Heart right ventricle (tissue), 16 donors: ENCODE measurements at regions not wholly inside any gene's neighbourhood (a gene's known extent, or its start where the extent isn't known, plus 50 kb on each side); places are given as distances from the start of the nearest gene placed in this dataset.
A peak's percentile ranks its signal among the peaks of the same experiment; 100 is the strongest.

Experiments
- ATAC-seq, 8 donors: fragments of 200-7000 bp; cut with Tn5 transposase; one replicate each; pipeline ENCODE4 v1.9.1; 2020; ENCODE audit warnings: mild to moderate bottlenecking in 8 of 8, moderate library complexity in 8 of 8, moderate number of reproducible peaks in 1 of 8
- DNase-seq, 2 donors: peaks; one replicate each; pipeline ENCODE4 v3.0.0-alpha.2; 2020
- H3K27ac ChIP-seq, 10 donors: fragments of 200-600 bp; sonication (generic) in 2 of 10; one replicate each; pipeline versions ENCODE4 v1.5.0 to v1.8.0; 2020 to 2022; ENCODE audit warnings: mild to moderate bottlenecking in 3 of 10
- H3K27me3 ChIP-seq, 7 donors: fragments of 200-600 bp; one replicate each; pipeline ENCODE4 v1.8.0; 2021 to 2022; ENCODE audit warnings: mild to moderate bottlenecking in 2 of 7
- H3K36me3 ChIP-seq, 9 donors: fragments of 200-600 bp; sonication (generic) in 1 of 9; one replicate each; pipeline versions ENCODE4 v1.5.0 to v1.8.0; 2020 to 2022; ENCODE audit warnings: mild to moderate bottlenecking in 2 of 9
- H3K4me1 ChIP-seq, 9 donors: fragments of 200-600 bp; sonication (generic) in 1 of 9; one replicate each; pipeline versions ENCODE4 v1.5.0 to v1.8.0; 2020 to 2022; ENCODE audit warnings: mild to moderate bottlenecking in 4 of 9
- H3K4me3 ChIP-seq, 10 donors: fragments of 200-600 bp; sonication (generic) in 2 of 10; one replicate each; pipeline versions ENCODE4 v1.5.0 to v1.8.0; 2020 to 2022; ENCODE audit warnings: mild to moderate bottlenecking in 7 of 10, moderate library complexity in 2 of 10
- H3K9me3 ChIP-seq, 11 donors: fragments of 200-600 bp in 10 of 11; sonication (generic) in 2 of 11; one replicate each; pipeline versions ENCODE4 v1.5.0 to v1.8.0; 2013 to 2022; ENCODE audit warnings: mild to moderate bottlenecking in 2 of 11, control low read depth in 1 of 11, moderate library complexity in 1 of 11
- CTCF ChIP-seq, 9 donors: fragments of 200-600 bp; sonication (generic) in 2 of 9; IDR thresholded peaks; one replicate each; pipeline versions ENCODE4 v1.5.0 to v1.8.0; 2021 to 2022; ENCODE audit warnings: antibody characterized with exemption in 9 of 9, mild to moderate bottlenecking in 5 of 9, moderate library complexity in 1 of 9
- WGBS, 2 donors: extraction: QIAGEN DNeasy Blood & Tissue Kit; methylation state at CpG; one replicate each; pipeline ENCODE4 v1.1.7; 2013; ENCODE audit warnings: inconsistent platforms in 1 of 2; 5-methylcytosine and 5-hydroxymethylcytosine counted together
- intact Hi-C, 10 donors: fragments of 100-400 bp; cut with DNase I; formaldehyde crosslinking; loops; one replicate each; pipeline versions ENCODE4 v1.11.1 to v1.14.2; 2022
- donor health status: Arrhythmogenic right ventricular cardiomyopathy.
- donor health status: ischemic (EF 13 %, LVEDD 7.1; RV severe dilation, severe dysfunction).
- donor health status: healthy with polysubstance abuse.
- donor health status: DM: no; HTN: yes; CAD: no.
- donor health status: DM: no; HTN: no; CAD: no.
- donor health status: ischemic (EF 25% LVEDD 6.9; RV normal size, moderate dysfunction).
- donor health status: ischemic (EF 25% LVEDD 5.7; RV mildly dilated, moderate dysfunction).
- donor health status: healthy.
- donor health status: DM: yes; HTN: yes; CAD: no.
- donor health status: Ischemic cardiomyopathy.
- donor health status: ischemic (EF 35%, LVEDD 5.7; RV mildly dilated, moderate dysfunction).
- donor health status: nonischemic (EF 11% LVEDD 7.7; RV severe dilation, severe dysfunction).
- donor health status: DM: yes; HTN: yes; CAD: no.
- donor health status: PGD.
- donor health status: ischemic (EF 29% LVEDD 5.4; RV normal size, mild dysfunction).
- donor health status: nonischemic (EF 23%, LVEDD 6.1; RV moderate dilation, normal function).

GRCh38 chr2:16051841-16052564, 111.7 kb downstream of the MYCN start:
- no peak for ATAC-seq
- Histone ChIP-seq H3K9me3 (peaks cover 0 to 6% (median 0%) of the 10 kb centered on the region in 11 donors), H3K4me1 (peaks cover 0 to 13% (median 11%) of the 10 kb centered on the region in 9 donors), H3K27me3 (peaks cover 0 to 14% (median 4%) of the 10 kb centered on the region in 7 donors), H3K4me3 (no peak overlapping the region), H3K27ac (no peak overlapping the region), H3K36me3 (no peaks in the 10 kb centered on the region)
- intact Hi-C loops, result no loop called here
- WGBS, 2 donors, result 95 to 97% methylated on average over 6 of the region's 6 CpGs
- no peak for TF ChIP-seq CTCF (IDR thresholded peaks at IDR 0.05)
- no peak for DNase-seq

GRCh38 chr2:16050908-16051489, 110.6 kb downstream of the MYCN start:
- no peak for TF ChIP-seq CTCF (IDR thresholded peaks at IDR 0.05)
- H3K27ac ChIP-seq, result no peak overlapping the region
- intact Hi-C loops, result no loop called here
- ATAC-seq (peak in 5 of 8 donors; percentile 25 to 52 (median 35)), DNase-seq (no peak)
- no peaks in the 10 kb centered on the region for H3K36me3 ChIP-seq
- WGBS, 2 donors, result 50 to 66% methylated on average over 11 of the region's 11 CpGs
- no peak overlapping the region for H3K4me3 ChIP-seq
- peaks cover 0 to 8% (median 7%) of the 10 kb centered on the region in 9 donors for H3K4me1 ChIP-seq
- H3K9me3 ChIP-seq, result peaks cover 0 to 6% (median 0%) of the 10 kb centered on the region in 11 donors
- peaks cover 0 to 14% (median 4%) of the 10 kb centered on the region in 7 donors for H3K27me3 ChIP-seq

GRCh38 chr2:16050261-16050907, 110.0 kb downstream of the MYCN start:
- 83 to 84% methylated on average over 12 of the region's 12 CpGs for WGBS, 2 donors
- no peak overlapping the region for H3K27ac ChIP-seq
- no peak overlapping the region for H3K4me3 ChIP-seq
- intact Hi-C loops, result no loop called here
- peaks cover 0 to 6% (median 0%) of the 10 kb centered on the region in 11 donors for H3K9me3 ChIP-seq
- TF ChIP-seq CTCF (IDR thresholded peaks at IDR 0.05), result no peak
- H3K4me1 ChIP-seq, result peaks cover 0 to 2% (median under 1%) of the 10 kb centered on the region in 9 donors
- ATAC-seq, result no peak
- no peaks in the 10 kb centered on the region for H3K36me3 ChIP-seq
- no peak for DNase-seq
- peaks cover 0 to 14% (median 4%) of the 10 kb centered on the region in 7 donors for H3K27me3 ChIP-seq

- TF ChIP-seq CTCF (IDR thresholded peaks at IDR 0.05), result no peak
- ATAC-seq (no peak), DNase-seq (no peak)
- Histone ChIP-seq H3K27me3 (peaks cover 0 to 14% (median 4%) of the 10 kb centered on the region in 7 donors), H3K9me3 (peaks cover 0 to 6% (median 0%) of the 10 kb centered on the region in 11 donors), H3K27ac (no peak overlapping the region), H3K4me1 (no peaks in the 10 kb centered on the region), H3K36me3 (no peaks in the 10 kb centered on the region), H3K4me3 (no peak overlapping the region)
- intact Hi-C loops, result no loop called here
- 74 to 88% methylated on average over 7 of the region's 7 CpGs for WGBS, 2 donors
Observed at GRCh38 chr2:16049406-16049805, 109.1 kb downstream of the MYCN start.
